ENCODE measurements at regions not wholly inside any gene's neighbourhood (a gene's known extent, or its start where the extent isn't known, plus 50 kb on each side); places are given as distances from the start of the nearest gene placed in this dataset.

DNA sequence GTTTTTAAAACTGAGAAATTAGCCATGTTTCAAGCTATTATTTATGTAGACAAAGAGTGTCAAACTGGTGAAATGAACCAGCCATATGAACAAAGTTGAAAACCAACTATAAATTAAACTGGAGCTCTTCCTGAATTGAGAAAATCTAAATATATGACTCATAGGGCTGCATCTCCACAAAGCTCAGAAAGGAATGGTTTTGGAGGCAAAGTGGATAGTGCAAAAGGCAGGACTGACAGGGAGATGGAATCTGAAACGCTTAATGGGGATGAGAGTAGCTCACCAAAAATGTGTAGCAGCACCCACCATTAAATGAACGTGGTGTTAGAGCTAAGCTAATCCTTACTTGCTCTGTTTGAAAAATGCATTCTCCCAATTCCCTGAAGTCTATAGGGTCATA lies 1066.0 kb downstream of the AGBL1 start:
- intact Hi-C loops (cut with micrococcal nuclease) = no loop called here
- ATAC-seq (no peak), DNase-seq (ENCODE audit: low read depth, low spot score) (no peak)
- H3K4me3 ChIP-seq (replicated peaks in 1 of 2; ENCODE audit: low read depth in 1 of 2, low read length in 2 of 2) = no peak overlapping the region
- no TSS peak for BruUV-seq (replicated peaks)
- no peaks in the 10 kb centered on the region for H3K36me3 ChIP-seq (ENCODE audit: control insufficient read depth in 1 of 2, insufficient read depth in 2 of 2, low read length in 2 of 2)
- no peaks in the 10 kb centered on the region for H4K20me1 ChIP-seq (ENCODE audit: insufficient read depth)
- H3K27ac ChIP-seq (ENCODE audit: low read depth, low read length) = no peak overlapping the region
- no peaks in the 10 kb centered on the region for H3K4me1 ChIP-seq (ENCODE audit: control insufficient read depth in 1 of 2, insufficient read depth in 2 of 2, low read length in 2 of 2)
- CTCF ChIA-PET = no interaction called here
- no peak overlapping the region for H3K9ac ChIP-seq (ENCODE audit: low read length)
- H2AFZ ChIP-seq (ENCODE audit: low read depth, low read length, poor library complexity, severe bottlenecking) = no peak overlapping the region
- TF ChIP-seq FOSL1 (IDR thresholded peaks at IDR 0.05; ENCODE audit: low read depth) (no peak), RAD21 (IDR thresholded peaks at IDR 0.05; ENCODE audit: low read depth) (no peak)
- TF ChIP-seq, protein P1, sequence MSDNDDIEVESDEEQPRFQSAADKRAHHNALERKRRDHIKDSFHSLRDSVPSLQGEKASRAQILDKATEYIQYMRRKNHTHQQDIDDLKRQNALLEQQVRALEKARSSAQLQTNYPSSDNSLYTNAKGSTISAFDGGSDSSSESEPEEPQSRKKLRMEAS (IDR thresholded peaks at IDR 0.05) = no peak
- POLR2A ChIA-PET = no interaction called here
- H3K4me2 ChIP-seq (ENCODE audit: low read length) = no peak overlapping the region
- no peaks in the 10 kb centered on the region for H3K79me2 ChIP-seq (ENCODE audit: insufficient read depth, low read length)
- H3K9me3 ChIP-seq (ENCODE audit: control insufficient read depth in 1 of 2, insufficient read depth in 1 of 2, low read depth in 1 of 2, low read length in 2 of 2) = peaks cover 7 to 40% of the 10 kb centered on the region in 2 experiments; a peak in 2 of 4 replicates
- no peaks in the 10 kb centered on the region for H3K27me3 ChIP-seq (ENCODE audit: insufficient read depth, low read length)
- RAD21 ChIA-PET (ENCODE audit: low non-redundant PET in 1 of 2, low total read pairs in 2 of 2, uncharacterized antibody in 2 of 2, unreplicated experiment in 2 of 2) = no interaction called here
- no peaks in the 10 kb centered on the region for H3K9me2 ChIP-seq (ENCODE audit: insufficient read depth)

DNA sequence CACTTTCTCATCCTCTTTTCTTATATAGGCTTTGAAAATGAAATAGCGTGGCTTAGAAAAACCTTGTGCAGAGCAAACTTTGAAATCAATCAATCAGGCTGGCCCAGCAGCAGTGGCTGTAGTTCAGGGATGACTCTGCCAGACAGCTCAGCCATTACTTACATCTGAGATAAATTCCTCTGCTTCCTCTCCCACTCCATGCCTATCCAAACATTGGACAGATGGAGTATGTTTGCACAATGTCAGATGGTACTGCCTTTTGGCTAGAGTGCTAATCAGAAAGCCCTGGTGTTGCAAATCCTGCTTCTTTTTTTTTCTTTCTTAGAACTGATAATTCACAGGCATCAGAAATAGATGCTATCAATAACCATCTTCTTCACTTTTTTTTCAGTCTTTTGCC lies 1065.1 kb downstream of the AGBL1 start:
- DNase-seq (ENCODE audit: low read depth, low spot score) = no peak
- ChIA-PET POLR2A (no interaction called here), RAD21 (ENCODE audit: low non-redundant PET in 1 of 2, low total read pairs in 2 of 2, uncharacterized antibody in 2 of 2, unreplicated experiment in 2 of 2) (no interaction called here), CTCF (no interaction called here)
- no peak overlapping the region for H3K9ac ChIP-seq (ENCODE audit: low read length)
- H3K4me3 ChIP-seq (replicated peaks in 1 of 2; ENCODE audit: low read depth in 1 of 2, low read length in 2 of 2) = no peak overlapping the region
- BruUV-seq (replicated peaks) = no TSS peak
- no peaks in the 10 kb centered on the region for H3K9me2 ChIP-seq (ENCODE audit: insufficient read depth)
- no peaks in the 10 kb centered on the region for H3K36me3 ChIP-seq (ENCODE audit: control insufficient read depth in 1 of 2, insufficient read depth in 2 of 2, low read length in 2 of 2)
- TF ChIP-seq YY1 (IDR thresholded peaks at IDR 0.05; ENCODE audit: extremely low read depth, insufficient replicate concordance, low read depth, low read length) (no peak), SIN3A (IDR thresholded peaks at IDR 0.05; ENCODE audit: low read depth) (no peak), ELF1 (IDR thresholded peaks at IDR 0.05; ENCODE audit: borderline replicate concordance, low read depth) (no peak), ZFX (IDR thresholded peaks at IDR 0.05) (no peak), ZNF274 (IDR thresholded peaks at IDR 0.05; ENCODE audit: low read depth, low read length) (no peak), EZH2phosphoT487 (IDR thresholded peaks at IDR 0.05; ENCODE audit: borderline replicate concordance) (no peak), FOSL1 (IDR thresholded peaks at IDR 0.05; ENCODE audit: low read depth) (no peak), EZH2 (IDR thresholded peaks at IDR 0.05) (no peak), JUND (IDR thresholded peaks at IDR 0.05) (no peak), RAD21 (IDR thresholded peaks at IDR 0.05; ENCODE audit: low read depth) (no peak), SP1 (IDR thresholded peaks at IDR 0.05; ENCODE audit: low read depth) (no peak)
- TF ChIP-seq, protein P2, sequence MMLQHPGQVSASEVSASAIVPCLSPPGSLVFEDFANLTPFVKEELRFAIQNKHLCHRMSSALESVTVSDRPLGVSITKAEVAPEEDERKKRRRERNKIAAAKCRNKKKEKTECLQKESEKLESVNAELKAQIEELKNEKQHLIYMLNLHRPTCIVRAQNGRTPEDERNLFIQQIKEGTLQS (IDR thresholded peaks at IDR 0.05) = no peak
- TF ChIP-seq, protein P3, sequence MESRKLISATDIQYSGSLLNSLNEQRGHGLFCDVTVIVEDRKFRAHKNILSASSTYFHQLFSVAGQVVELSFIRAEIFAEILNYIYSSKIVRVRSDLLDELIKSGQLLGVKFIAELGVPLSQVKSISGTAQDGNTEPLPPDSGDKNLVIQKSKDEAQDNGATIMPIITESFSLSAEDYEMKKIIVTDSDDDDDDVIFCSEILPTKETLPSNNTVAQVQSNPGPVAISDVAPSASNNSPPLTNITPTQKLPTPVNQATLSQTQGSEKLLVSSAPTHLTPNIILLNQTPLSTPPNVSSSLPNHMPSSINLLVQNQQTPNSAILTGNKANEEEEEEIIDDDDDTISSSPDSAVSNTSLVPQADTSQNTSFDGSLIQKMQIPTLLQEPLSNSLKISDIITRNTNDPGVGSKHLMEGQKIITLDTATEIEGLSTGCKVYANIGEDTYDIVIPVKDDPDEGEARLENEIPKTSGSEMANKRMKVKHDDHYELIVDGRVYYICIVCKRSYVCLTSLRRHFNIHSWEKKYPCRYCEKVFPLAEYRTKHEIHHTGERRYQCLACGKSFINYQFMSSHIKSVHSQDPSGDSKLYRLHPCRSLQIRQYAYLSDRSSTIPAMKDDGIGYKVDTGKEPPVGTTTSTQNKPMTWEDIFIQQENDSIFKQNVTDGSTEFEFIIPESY (IDR thresholded peaks at IDR 0.05; ENCODE audit: extremely low read depth, insufficient replicate concordance, low read length) = no peak
- TF ChIP-seq, protein P4, sequence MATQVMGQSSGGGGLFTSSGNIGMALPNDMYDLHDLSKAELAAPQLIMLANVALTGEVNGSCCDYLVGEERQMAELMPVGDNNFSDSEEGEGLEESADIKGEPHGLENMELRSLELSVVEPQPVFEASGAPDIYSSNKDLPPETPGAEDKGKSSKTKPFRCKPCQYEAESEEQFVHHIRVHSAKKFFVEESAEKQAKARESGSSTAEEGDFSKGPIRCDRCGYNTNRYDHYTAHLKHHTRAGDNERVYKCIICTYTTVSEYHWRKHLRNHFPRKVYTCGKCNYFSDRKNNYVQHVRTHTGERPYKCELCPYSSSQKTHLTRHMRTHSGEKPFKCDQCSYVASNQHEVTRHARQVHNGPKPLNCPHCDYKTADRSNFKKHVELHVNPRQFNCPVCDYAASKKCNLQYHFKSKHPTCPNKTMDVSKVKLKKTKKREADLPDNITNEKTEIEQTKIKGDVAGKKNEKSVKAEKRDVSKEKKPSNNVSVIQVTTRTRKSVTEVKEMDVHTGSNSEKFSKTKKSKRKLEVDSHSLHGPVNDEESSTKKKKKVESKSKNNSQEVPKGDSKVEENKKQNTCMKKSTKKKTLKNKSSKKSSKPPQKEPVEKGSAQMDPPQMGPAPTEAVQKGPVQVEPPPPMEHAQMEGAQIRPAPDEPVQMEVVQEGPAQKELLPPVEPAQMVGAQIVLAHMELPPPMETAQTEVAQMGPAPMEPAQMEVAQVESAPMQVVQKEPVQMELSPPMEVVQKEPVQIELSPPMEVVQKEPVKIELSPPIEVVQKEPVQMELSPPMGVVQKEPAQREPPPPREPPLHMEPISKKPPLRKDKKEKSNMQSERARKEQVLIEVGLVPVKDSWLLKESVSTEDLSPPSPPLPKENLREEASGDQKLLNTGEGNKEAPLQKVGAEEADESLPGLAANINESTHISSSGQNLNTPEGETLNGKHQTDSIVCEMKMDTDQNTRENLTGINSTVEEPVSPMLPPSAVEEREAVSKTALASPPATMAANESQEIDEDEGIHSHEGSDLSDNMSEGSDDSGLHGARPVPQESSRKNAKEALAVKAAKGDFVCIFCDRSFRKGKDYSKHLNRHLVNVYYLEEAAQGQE (IDR thresholded peaks at IDR 0.05; ENCODE audit: low read depth) = no peak
- H3K27ac ChIP-seq (ENCODE audit: low read depth, low read length) = no peak overlapping the region
- H3K79me2 ChIP-seq (ENCODE audit: insufficient read depth, low read length) = no peaks in the 10 kb centered on the region
- no peaks in the 10 kb centered on the region for H3K4me1 ChIP-seq (ENCODE audit: control insufficient read depth in 1 of 2, insufficient read depth in 2 of 2, low read length in 2 of 2)
- intact Hi-C loops (cut with micrococcal nuclease) = no loop called here
- H3K27me3 ChIP-seq (ENCODE audit: insufficient read depth, low read length) = no peaks in the 10 kb centered on the region
- H3K4me2 ChIP-seq (ENCODE audit: low read length) = no peak overlapping the region
- no peak for ATAC-seq
- H2AFZ ChIP-seq (ENCODE audit: low read depth, low read length, poor library complexity, severe bottlenecking) = no peak overlapping the region
- no peaks in the 10 kb centered on the region for H4K20me1 ChIP-seq (ENCODE audit: insufficient read depth)
- peaks cover 7 to 42% of the 10 kb centered on the region in 2 experiments; a peak in 2 of 4 replicates for H3K9me3 ChIP-seq (ENCODE audit: control insufficient read depth in 1 of 2, insufficient read depth in 1 of 2, low read depth in 1 of 2, low read length in 2 of 2)
